Kidney epithelial cell (primary cell): ENCODE measurements at regions not wholly inside any gene's neighbourhood (a gene's known extent, or its start where the extent isn't known, plus 50 kb on each side); places are given as distances from the start of the nearest gene placed in this dataset.
"Not testable (repeated sequence)": the region's sequence is repeated elsewhere in the genome, so short reads cannot be mapped to it uniquely, and the experiment has no call there.

Source experiments
- DNase-seq: peaks from one replicate; pipeline ENCODE4 v3.0.0-alpha.2; 2010; ENCODE audit warnings: low read depth
- H3K27me3 ChIP-seq: 2 replicates; pipeline ENCODE4 v1.6.0; 2011; ENCODE audit warnings: low read length; ENCODE audit not compliant: control insufficient read depth, insufficient read depth
- H3K36me3 ChIP-seq: 2 replicates; pipeline ENCODE4 v1.5.1; 2011; ENCODE audit warnings: low read length; ENCODE audit not compliant: control insufficient read depth, insufficient read depth
- H3K4me3 ChIP-seq: 2 replicates; pipeline ENCODE4 v1.5.1; 2011; ENCODE audit warnings: low read depth, mild to moderate bottlenecking, control low read depth, low read length
- TF ChIP-seq, protein P1 (sequence below): IDR thresholded peaks from 2 replicates; pipeline ENCODE4 v1.5.1; 2011; ENCODE audit warnings: mild to moderate bottlenecking, moderate library complexity, low read length, control low read depth, inconsistent platforms; ENCODE audit not compliant: insufficient read depth, poor library complexity, severe bottlenecking

DNA sequence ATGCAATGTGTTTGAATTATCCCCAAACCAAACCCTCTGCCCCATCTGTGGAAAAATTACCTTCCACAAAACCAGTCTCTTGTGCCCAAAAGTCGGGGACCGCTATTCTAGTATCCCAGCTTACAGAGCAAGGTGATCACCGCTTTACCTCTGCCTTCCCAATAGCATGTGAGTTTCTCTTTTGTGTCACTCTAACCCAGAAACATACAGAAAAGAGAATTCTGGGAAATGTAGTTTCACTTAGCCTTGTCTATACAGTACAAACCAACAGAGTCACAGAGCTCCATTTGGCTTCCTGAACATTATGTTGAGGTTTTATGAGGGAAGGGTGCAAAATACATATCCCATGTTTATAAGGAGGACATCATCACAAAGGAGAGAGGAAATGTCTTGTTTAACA, 260.3 kb upstream of the MINDY3 start:
- no peak overlapping the region for H3K4me3 ChIP-seq
- TF ChIP-seq, protein P1, sequence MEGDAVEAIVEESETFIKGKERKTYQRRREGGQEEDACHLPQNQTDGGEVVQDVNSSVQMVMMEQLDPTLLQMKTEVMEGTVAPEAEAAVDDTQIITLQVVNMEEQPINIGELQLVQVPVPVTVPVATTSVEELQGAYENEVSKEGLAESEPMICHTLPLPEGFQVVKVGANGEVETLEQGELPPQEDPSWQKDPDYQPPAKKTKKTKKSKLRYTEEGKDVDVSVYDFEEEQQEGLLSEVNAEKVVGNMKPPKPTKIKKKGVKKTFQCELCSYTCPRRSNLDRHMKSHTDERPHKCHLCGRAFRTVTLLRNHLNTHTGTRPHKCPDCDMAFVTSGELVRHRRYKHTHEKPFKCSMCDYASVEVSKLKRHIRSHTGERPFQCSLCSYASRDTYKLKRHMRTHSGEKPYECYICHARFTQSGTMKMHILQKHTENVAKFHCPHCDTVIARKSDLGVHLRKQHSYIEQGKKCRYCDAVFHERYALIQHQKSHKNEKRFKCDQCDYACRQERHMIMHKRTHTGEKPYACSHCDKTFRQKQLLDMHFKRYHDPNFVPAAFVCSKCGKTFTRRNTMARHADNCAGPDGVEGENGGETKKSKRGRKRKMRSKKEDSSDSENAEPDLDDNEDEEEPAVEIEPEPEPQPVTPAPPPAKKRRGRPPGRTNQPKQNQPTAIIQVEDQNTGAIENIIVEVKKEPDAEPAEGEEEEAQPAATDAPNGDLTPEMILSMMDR: no peak

DNA sequence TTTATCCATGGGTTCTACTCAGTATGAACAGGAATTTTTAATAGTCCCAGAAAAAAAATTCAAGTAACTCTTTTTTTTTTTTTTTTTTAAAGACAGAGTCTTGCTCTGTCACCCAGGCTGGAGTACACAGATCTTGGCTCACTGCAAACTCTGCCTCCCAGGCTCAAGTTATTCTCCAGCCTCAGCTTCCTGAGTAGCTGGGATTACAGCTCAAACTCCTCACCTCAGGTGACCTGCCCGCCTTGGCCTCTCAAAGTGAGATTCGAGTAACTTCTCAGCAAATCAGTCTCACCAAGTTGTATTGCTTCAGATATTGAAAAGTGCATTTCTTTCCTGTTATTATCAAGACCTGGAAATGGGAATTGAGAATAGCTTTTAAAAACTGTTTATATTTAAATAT, 281.2 kb upstream of the MINDY3 start:
- no peak for DNase-seq
- TF ChIP-seq, protein P1: no peak
- Histone ChIP-seq H3K4me3 (no peak overlapping the region), H3K36me3 (no peaks in the 10 kb centered on the region), H3K27me3 (no peaks in the 10 kb centered on the region)

More for the DNA sequence above, 260.3 kb upstream of the MINDY3 start:
- no peaks in the 10 kb centered on the region for H3K36me3 ChIP-seq
- H3K27me3 ChIP-seq: no peaks in the 10 kb centered on the region
- no peak for DNase-seq

DNA sequence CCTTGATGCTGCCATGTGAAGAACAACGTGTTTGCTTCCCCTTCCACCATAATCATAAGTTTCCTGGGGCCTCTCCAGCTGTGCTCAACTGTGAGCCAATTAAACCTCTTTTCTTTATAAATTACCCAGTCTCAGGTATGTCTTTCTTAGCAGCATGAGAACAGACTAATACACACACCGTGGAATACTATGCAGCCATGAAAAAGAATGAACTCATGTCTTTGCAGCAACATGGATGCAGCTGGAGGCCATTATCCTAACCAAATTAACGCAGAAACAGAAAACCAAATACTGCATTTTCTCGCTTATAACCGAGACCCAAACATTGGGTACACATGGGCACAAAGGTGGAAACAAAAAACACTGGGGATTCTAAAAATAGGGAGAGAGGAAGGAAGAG, 286.7 kb upstream of the MINDY3 start:
- Histone ChIP-seq H3K36me3 (no peaks in the 10 kb centered on the region), H3K27me3 (no peaks in the 10 kb centered on the region), H3K4me3 (no peak overlapping the region)
- TF ChIP-seq, protein P1: no peak
- DNase-seq: no peak

DNA sequence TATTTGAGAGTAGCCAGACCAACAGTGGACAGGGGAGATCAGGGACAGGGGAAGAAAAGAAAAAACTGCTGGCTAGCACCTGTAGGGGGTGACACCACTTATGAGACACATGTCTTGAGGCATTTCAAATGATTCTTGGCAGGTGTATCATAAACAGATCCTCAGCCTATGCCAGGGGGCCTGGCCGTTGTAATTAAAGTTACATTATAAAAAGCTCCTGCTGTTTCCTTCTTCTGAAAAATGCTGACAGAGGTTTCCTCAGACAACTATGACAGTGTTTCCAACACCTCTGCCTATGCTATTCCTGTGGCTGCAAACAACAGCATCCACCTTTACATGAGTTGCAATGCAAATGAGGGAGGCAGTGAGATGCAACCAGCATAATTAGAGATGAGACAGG, 281.0 kb upstream of the PTER start:
- DNase-seq: no peak
- Histone ChIP-seq H3K36me3 (no peaks in the 10 kb centered on the region), H3K4me3 (no peak overlapping the region), H3K27me3 (no peaks in the 10 kb centered on the region)
- TF ChIP-seq, protein P1: no peak

DNA sequence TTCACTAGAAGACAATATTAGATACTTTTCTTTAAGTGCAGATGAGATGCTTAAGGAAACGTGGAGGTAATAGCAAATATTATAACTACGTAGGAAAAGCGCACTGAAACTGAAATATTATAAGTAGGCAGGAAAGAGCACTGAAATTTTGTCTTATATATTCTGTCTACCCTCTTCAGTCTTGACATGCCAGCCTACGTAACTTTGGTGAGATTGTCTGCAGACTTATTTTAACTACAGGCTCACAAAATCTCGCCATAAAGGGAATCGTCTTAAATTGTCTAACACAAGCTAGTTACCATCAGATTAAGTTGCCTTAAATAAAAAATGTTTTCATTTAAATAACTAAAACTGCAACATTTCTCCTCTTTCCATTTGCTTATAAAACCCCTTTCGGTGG, 280.1 kb upstream of the PTER start:
- TF ChIP-seq, protein P1: no peak
- no peak overlapping the region for H3K4me3 ChIP-seq
- no peaks in the 10 kb centered on the region for H3K36me3 ChIP-seq
- H3K27me3 ChIP-seq: no peaks in the 10 kb centered on the region
- no peak for DNase-seq

DNA sequence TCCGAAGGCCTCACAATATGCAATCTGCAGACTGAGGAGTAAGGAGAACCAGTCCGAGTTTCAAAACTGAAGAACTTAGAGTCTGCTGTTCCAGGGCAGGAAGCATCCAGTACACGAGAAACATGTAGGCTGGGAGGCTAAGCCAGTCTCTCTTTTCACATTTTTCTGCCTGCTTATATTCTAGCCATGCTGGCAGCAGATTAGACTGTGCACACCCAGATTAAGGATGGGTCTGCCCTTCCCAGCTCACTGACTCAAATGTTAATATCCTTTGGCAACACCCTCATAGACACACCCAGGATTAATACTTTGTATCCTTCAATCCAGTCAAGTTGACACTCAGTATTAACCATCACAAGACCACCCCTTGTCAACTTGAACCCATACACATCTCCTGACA, 271.7 kb upstream of the PTER start:
- not testable (repeated sequence) for H3K27me3 ChIP-seq, H3K36me3 ChIP-seq, H3K4me3 ChIP-seq, DNase-seq
